CD4-positive, alpha-beta memory T cell (primary cell): ENCODE measurements at regions not wholly inside any gene's neighbourhood (a gene's known extent, or its start where the extent isn't known, plus 50 kb on each side); places are given as distances from the start of the nearest gene placed in this dataset.

Source experiments
- CTCF ChIA-PET: fragments of 350-600 bp; sonication (Branson Sonifier 250); formaldehyde crosslinking; loops from one replicate; lab custom pipeline; 2021; ENCODE audit warnings: inconsistent platforms; ENCODE audit not compliant: partially characterized antibody; lab: Charles Lee
- POLR2A ChIA-PET: fragments of 350-600 bp; sonication (Branson Sonifier 250); formaldehyde crosslinking; loops from one replicate; lab custom pipeline; 2021; ENCODE audit not compliant: partially characterized antibody; lab: Charles Lee
- DNase-seq, 5 donors: peaks; one replicate each; pipeline versions ENCODE4 v3.0.0 to v3.0.0-alpha.2; 2020 to 2022; ENCODE audit warnings: mixed read lengths in 1 of 5
- H3K27ac ChIP-seq: one replicate; pipeline ENCODE4 v1.7.0; 2013; ENCODE audit warnings: low read depth, low read length
- H3K27me3 ChIP-seq: 2 replicates; pipeline ENCODE4 v1.7.0; 2013; ENCODE audit warnings: mild to moderate bottlenecking, low read length, moderate library complexity; ENCODE audit not compliant: insufficient read depth
- H3K36me3 ChIP-seq: 2 replicates; pipeline ENCODE4 v1.7.0; 2013; ENCODE audit warnings: mild to moderate bottlenecking, low read length, moderate library complexity; ENCODE audit not compliant: insufficient read depth
- H3K4me1 ChIP-seq: 2 replicates; pipeline ENCODE4 v1.7.0; 2013; ENCODE audit warnings: mild to moderate bottlenecking, low read length, moderate library complexity; ENCODE audit not compliant: insufficient read depth
- H3K4me3 ChIP-seq, 2 donors: one replicate each; pipeline ENCODE4 v1.7.0; 2013; ENCODE audit warnings: low read length in 2 of 2, mild to moderate bottlenecking in 1 of 2
- H3K9me3 ChIP-seq, 2 donors: one replicate each; pipeline ENCODE4 v1.7.0; 2013; ENCODE audit warnings: low read length in 2 of 2, control low read depth in 1 of 2; ENCODE audit not compliant: control insufficient read depth in 1 of 2
- H3K27ac Mint-ChIP-seq, 7 donors: one replicate each; pipeline ENCODE4 v1.8.0; 2020 to 2021; ENCODE audit warnings: mixed read lengths in 7 of 7, mild to moderate bottlenecking in 6 of 7, inconsistent platforms in 3 of 7, moderate library complexity in 3 of 7
- H3K27me3 Mint-ChIP-seq, 2 donors: one replicate each; pipeline ENCODE4 v1.8.0; 2020 to 2021; ENCODE audit warnings: mixed read lengths in 2 of 2
- H3K36me3 Mint-ChIP-seq, 2 donors: one replicate each; pipeline ENCODE4 v1.8.0; 2020 to 2021; ENCODE audit warnings: mixed read lengths in 2 of 2, inconsistent platforms in 1 of 2, mild to moderate bottlenecking in 1 of 2
- H3K4me1 Mint-ChIP-seq, 4 donors: one replicate each; pipeline ENCODE4 v1.8.0; 2020 to 2021; ENCODE audit warnings: mixed read lengths in 4 of 4, mild to moderate bottlenecking in 1 of 4
- H3K4me3 Mint-ChIP-seq, 8 donors: one replicate each; pipeline ENCODE4 v1.8.0; 2020 to 2021; ENCODE audit warnings: mixed read lengths in 8 of 8, mild to moderate bottlenecking in 7 of 8, moderate library complexity in 6 of 8, inconsistent platforms in 3 of 8
- H3K9me3 Mint-ChIP-seq, 8 donors: one replicate each; pipeline ENCODE4 v1.8.0; 2020 to 2021; ENCODE audit warnings: mixed read lengths in 8 of 8, mild to moderate bottlenecking in 5 of 8, inconsistent platforms in 3 of 8, moderate library complexity in 1 of 8
- intact Hi-C: fragments of 100-400 bp; cut with micrococcal nuclease; formaldehyde crosslinking; loops from one replicate; pipeline ENCODE4 v1.15.1; 2023

DNA sequence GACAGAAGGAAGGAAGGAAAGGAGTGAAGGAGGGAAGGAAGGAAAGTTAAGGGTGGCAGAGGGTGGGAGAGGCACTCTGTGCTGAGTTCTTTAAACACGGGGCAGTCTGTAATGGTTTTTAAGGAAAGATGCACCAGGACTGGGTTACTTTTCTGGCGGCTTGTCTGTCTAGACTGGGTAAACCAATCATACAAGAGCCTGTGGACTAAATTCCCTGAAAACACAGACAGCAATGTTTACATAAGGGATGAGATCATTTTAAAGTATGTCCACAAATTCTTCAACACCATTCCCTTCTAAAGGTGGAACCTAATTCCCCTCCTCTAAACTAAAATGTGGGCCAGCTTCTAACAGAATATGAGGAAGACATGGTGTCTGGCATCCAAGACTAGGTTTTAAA lies 235.5 kb upstream of the IGF1R start:
- Histone ChIP-seq H3K9me3 (no peaks in the 10 kb centered on the region), H3K27me3 (no peaks in the 10 kb centered on the region), H3K36me3 (no peaks in the 10 kb centered on the region), H3K4me1 (no peaks in the 10 kb centered on the region), H3K4me3 (no peak overlapping the region), H3K27ac (no peak overlapping the region)
- H3K27ac Mint-ChIP-seq = no peak overlapping the region
- CTCF ChIA-PET = no interaction called here
- DNase-seq = no peak
- no peak overlapping the region for H3K4me3 Mint-ChIP-seq
- peaks cover 0 to 10% (median 2%) of the 10 kb centered on the region in 8 donors for H3K9me3 Mint-ChIP-seq
- POLR2A ChIA-PET = no interaction called here
- no peaks in the 10 kb centered on the region for H3K36me3 Mint-ChIP-seq
- no peaks in the 10 kb centered on the region for H3K4me1 Mint-ChIP-seq
- intact Hi-C loops = no loop called here
- peaks cover 8% of the 10 kb centered on the region in 2 donors for H3K27me3 Mint-ChIP-seq

GRCh38 chr15:98413933-98414546 lies 234.3 kb upstream of the IGF1R start:
- Histone ChIP-seq H3K4me3 (no peak overlapping the region), H3K27ac (no peak overlapping the region), H3K9me3 (no peaks in the 10 kb centered on the region), H3K27me3 (no peaks in the 10 kb centered on the region), H3K36me3 (no peaks in the 10 kb centered on the region), H3K4me1 (no peaks in the 10 kb centered on the region)
- POLR2A ChIA-PET = no interaction called here
- no peak overlapping the region for H3K27ac Mint-ChIP-seq
- no peaks in the 10 kb centered on the region for H3K4me1 Mint-ChIP-seq
- intact Hi-C loops = no loop called here
- peaks cover 11 to 15% of the 10 kb centered on the region in 2 donors for H3K27me3 Mint-ChIP-seq
- CTCF ChIA-PET = interaction anchor here (1.9 kb wide), 1 partner anchor 10 kb away, joined by 4 read pairs; no protein-coding TSS in a partner anchor
- H3K36me3 Mint-ChIP-seq = no peaks in the 10 kb centered on the region
- H3K4me3 Mint-ChIP-seq = no peak overlapping the region
- peaks cover 0 to 10% (median 2%) of the 10 kb centered on the region in 8 donors for H3K9me3 Mint-ChIP-seq
- DNase-seq = no peak

GRCh38 chr15:98416222-98416855 lies 232.0 kb upstream of the IGF1R start:
- POLR2A ChIA-PET = no interaction called here
- Histone ChIP-seq H3K9me3 (no peaks in the 10 kb centered on the region), H3K27me3 (no peaks in the 10 kb centered on the region), H3K36me3 (no peaks in the 10 kb centered on the region), H3K27ac (no peak overlapping the region), H3K4me1 (peaks cover 4% of the 10 kb centered on the region), H3K4me3 (no peak overlapping the region)
- Mint-ChIP-seq H3K36me3 (no peaks in the 10 kb centered on the region), H3K27ac (no peak overlapping the region), H3K4me1 (peaks cover 0 to 2% (median under 1%) of the 10 kb centered on the region in 4 donors), H3K27me3 (peaks cover 16 to 17% of the 10 kb centered on the region in 2 donors), H3K4me3 (no peak overlapping the region), H3K9me3 (peaks cover 0 to 4% (median 0%) of the 10 kb centered on the region in 8 donors)
- intact Hi-C loops = no loop called here
- CTCF ChIA-PET = interaction anchor here (0.9 to 1.2 kb wide), 2 partner anchors 11 to 104 kb away, joined by 3 to 5 read pairs; no protein-coding TSS in a partner anchor
- DNase-seq = no peak

- no peaks in the 10 kb centered on the region for H3K36me3 Mint-ChIP-seq
- no peaks in the 10 kb centered on the region for H3K9me3 ChIP-seq
- H3K4me3 Mint-ChIP-seq = no peak overlapping the region
- H3K27ac Mint-ChIP-seq = no peak overlapping the region
- H3K27me3 ChIP-seq = no peaks in the 10 kb centered on the region
- intact Hi-C loops = no loop called here
- peaks cover 0 to 2% (median under 1%) of the 10 kb centered on the region in 4 donors for H3K4me1 Mint-ChIP-seq
- no peaks in the 10 kb centered on the region for H3K36me3 ChIP-seq
- no peak overlapping the region for H3K27ac ChIP-seq
- H3K9me3 Mint-ChIP-seq = no peaks in the 10 kb centered on the region
- POLR2A ChIA-PET = no interaction called here
- CTCF ChIA-PET = interaction anchor here (0.9 kb wide), 1 partner anchor 11 kb away, joined by 5 read pairs; no protein-coding TSS in a partner anchor
- DNase-seq = no peak
- H3K4me1 ChIP-seq = peaks cover 6% of the 10 kb centered on the region
- H3K27me3 Mint-ChIP-seq = peaks cover 17 to 18% of the 10 kb centered on the region in 2 donors
- H3K4me3 ChIP-seq = no peak overlapping the region
Observed at GRCh38 chr15:98417346-98417745, 231.0 kb upstream of the IGF1R start.

DNA sequence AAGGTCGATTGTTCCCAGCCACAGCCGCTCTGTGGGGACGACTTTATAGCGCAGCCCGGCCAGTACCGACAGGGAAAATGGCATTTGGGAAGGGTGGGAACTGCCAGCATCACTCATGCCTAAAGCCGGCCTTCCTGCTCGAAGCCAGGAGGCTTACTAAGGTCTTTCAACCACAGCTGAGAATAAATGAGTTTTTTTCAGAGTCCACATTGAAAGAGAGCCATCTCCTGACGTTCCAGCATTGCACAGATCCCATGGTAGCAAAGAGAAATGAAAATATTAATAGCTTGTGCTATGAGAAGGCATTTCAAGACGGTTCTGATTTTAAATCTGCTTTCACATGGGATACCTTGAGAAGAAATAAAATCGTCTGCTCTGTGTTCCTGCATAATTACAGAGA lies 230.2 kb upstream of the IGF1R start:
- no peak overlapping the region for H3K4me3 Mint-ChIP-seq
- ChIA-PET CTCF (interaction anchor here (0.6 to 3.2 kb wide), 4 partner anchors 10 to 106 kb away, joined by 3 to 12 read pairs (median 8); no protein-coding TSS in a partner anchor), POLR2A (no interaction called here)
- H3K27ac ChIP-seq = no peak overlapping the region
- no peaks in the 10 kb centered on the region for H3K9me3 ChIP-seq
- peaks cover 23% of the 10 kb centered on the region in 2 donors for H3K27me3 Mint-ChIP-seq
- peaks cover 0 to 2% (median under 1%) of the 10 kb centered on the region in 4 donors for H3K4me1 Mint-ChIP-seq
- no peak for DNase-seq
- no peaks in the 10 kb centered on the region for H3K27me3 ChIP-seq
- no peaks in the 10 kb centered on the region for H3K9me3 Mint-ChIP-seq
- H3K4me3 ChIP-seq = no peak overlapping the region
- intact Hi-C loops = no loop called here
- H3K36me3 ChIP-seq = no peaks in the 10 kb centered on the region
- H3K4me1 ChIP-seq = peaks cover 6% of the 10 kb centered on the region
- H3K36me3 Mint-ChIP-seq = no peaks in the 10 kb centered on the region
- H3K27ac Mint-ChIP-seq = no peak overlapping the region

DNA sequence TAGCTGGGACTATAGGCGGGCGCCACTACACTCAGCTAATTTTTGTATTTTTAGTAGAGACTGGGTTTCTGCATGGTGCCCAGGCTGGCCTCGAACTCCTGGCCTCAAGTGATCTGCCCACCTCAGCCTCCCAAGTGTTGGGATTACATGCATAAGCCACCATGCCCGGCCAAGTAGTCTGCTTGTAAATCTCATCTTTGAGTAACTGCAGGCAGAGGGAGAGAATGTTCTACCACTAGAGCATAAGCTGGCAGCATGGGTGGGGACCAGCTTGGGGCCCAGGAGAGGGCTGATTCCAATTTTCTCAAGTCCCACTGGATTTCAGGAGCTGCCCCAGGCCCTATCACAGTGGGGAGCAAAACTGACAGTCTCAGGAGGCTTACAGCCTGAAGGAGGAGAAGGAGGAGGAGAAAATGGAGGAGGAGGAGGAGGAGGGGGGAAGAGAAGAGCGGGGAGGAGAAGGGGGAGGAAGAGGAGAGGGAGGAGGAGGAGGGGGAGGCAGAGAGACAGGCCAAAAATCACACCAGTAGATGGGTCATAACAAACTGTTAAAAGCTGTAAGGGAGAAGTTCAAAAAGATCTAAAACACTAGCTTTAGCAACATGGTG lies 229.1 kb upstream of the IGF1R start:
- Mint-ChIP-seq H3K36me3 (no peaks in the 10 kb centered on the region), H3K27ac (no peak overlapping the region), H3K4me3 (no peak overlapping the region), H3K9me3 (no peaks in the 10 kb centered on the region), H3K27me3 (peaks cover 23% of the 10 kb centered on the region in 2 donors), H3K4me1 (peaks cover 0 to 2% (median under 1%) of the 10 kb centered on the region in 4 donors)
- no peak for DNase-seq
- POLR2A ChIA-PET = no interaction called here
- CTCF ChIA-PET = interaction anchor here (0.9 to 3.2 kb wide), 6 partner anchors 9 to 512 kb away, joined by 3 to 12 read pairs (median 5); no protein-coding TSS in a partner anchor
- Histone ChIP-seq H3K9me3 (no peaks in the 10 kb centered on the region), H3K27ac (no peak overlapping the region), H3K4me3 (no peak overlapping the region), H3K36me3 (no peaks in the 10 kb centered on the region), H3K27me3 (no peaks in the 10 kb centered on the region), H3K4me1 (peaks cover 6% of the 10 kb centered on the region)
- intact Hi-C loops = no loop called here

DNA sequence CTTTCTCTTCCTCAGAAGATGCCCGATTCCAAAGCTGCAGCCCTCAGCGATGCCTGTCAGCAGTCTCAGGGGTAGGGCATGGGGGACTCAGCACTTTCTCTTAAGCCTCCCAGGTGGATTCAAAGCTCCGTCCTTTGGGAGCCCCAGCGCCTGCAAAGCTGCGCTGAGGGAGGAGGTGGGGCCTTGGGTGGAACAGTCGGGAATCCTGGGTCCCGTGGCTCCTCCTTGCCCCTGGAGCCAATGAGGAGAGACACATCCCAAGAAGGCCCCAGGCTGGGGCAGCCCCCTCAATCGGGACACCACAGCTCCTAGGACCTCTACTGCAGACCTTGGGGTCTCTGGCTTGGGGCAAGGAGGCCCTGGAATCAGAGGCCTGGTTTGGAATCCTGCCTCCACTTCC lies 227.5 kb upstream of the IGF1R start:
- no peaks in the 10 kb centered on the region for H3K9me3 ChIP-seq
- peaks cover 25% of the 10 kb centered on the region in 2 donors for H3K27me3 Mint-ChIP-seq
- DNase-seq = no peak
- ChIA-PET POLR2A (no interaction called here), CTCF (interaction anchor here (0.7 to 3.2 kb wide), 4 partner anchors 9 to 550 kb away, joined by 3 to 12 read pairs (median 4); no protein-coding TSS in a partner anchor)
- H3K4me3 ChIP-seq = peak overlapping the region in 1 of 2 donors; percentile 19
- no peak overlapping the region for H3K27ac ChIP-seq
- peaks cover 6% of the 10 kb centered on the region for H3K4me1 ChIP-seq
- H3K9me3 Mint-ChIP-seq = no peaks in the 10 kb centered on the region
- intact Hi-C loops = loop anchor here (1.0 to 10.0 kb wide), 2 partner anchors 110 to 516 kb away; no protein-coding TSS in a partner anchor
- H3K36me3 ChIP-seq = no peaks in the 10 kb centered on the region
- peaks cover 0 to 2% (median under 1%) of the 10 kb centered on the region in 4 donors for H3K4me1 Mint-ChIP-seq
- H3K27me3 ChIP-seq = no peaks in the 10 kb centered on the region
- no peak overlapping the region for H3K27ac Mint-ChIP-seq
- no peaks in the 10 kb centered on the region for H3K36me3 Mint-ChIP-seq
- peak overlapping the region in 3 of 8 donors; percentile 46 to 62 (median 58) for H3K4me3 Mint-ChIP-seq
